ENCODE measurements at regions not wholly inside any gene's neighbourhood (a gene's known extent, or its start where the extent isn't known, plus 50 kb on each side); places are given as distances from the start of the nearest gene placed in this dataset.

DNA sequence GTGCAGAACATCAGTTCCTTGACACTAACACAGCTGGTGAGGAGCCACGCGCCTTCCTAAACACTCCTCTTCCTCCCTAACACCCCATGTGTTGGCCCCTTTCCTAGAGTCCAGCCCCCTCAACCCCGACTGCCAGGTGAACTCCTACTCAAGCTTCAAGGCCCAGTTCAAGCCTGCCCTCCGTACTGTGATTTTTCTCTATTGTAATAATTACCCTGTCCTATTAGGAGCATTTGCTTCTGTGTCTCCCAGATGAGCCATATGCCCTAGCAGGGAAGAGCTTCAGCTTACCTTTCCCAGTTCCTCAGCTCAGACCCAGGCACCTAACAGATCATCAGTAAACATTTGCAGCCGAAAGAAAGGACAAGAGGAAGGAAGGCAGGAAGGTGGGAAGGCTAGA is 130.6 kb upstream of the SALL3 start:
- DNase-seq = no peak

DNA sequence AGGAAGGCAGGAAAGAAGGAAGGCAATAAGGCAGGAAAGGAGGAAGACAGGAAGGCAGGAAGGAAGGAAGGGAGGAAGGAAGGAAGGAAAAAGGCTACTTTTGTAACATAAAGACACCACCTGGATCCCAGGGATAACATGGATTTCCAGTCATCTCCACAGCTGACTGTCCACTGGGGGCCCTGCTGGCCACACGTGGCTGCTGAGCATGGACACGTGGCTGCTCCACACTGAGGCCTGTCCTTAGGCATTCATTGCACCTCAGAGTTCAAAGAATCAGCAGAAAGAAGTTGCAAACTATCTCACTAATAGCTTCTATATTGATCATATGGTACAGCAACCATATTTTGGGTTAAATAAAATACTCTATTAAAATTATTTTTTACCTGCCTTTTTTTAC is 130.2 kb upstream of the SALL3 start:
- no peak for DNase-seq

DNA sequence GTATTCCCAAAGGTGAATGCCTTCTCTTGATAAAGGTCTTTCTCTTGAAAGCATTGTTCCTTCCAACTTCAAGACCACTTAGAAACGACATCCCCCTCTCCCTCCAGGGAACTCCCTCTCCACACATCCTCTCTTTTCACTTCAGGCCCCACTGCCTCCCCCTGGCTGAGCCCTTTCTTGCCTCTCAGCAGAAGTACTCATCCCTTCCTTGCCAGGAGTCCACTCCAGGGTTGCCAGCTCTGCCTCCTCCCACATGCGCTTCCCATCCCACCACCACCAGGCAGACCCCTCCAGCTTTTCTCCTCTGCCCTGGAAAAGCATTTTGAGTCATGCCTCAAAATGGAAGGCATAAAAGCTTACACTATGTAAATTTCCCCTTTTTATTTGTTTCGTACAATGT is 126.3 kb upstream of the SALL3 start:
- no peak for DNase-seq

DNA sequence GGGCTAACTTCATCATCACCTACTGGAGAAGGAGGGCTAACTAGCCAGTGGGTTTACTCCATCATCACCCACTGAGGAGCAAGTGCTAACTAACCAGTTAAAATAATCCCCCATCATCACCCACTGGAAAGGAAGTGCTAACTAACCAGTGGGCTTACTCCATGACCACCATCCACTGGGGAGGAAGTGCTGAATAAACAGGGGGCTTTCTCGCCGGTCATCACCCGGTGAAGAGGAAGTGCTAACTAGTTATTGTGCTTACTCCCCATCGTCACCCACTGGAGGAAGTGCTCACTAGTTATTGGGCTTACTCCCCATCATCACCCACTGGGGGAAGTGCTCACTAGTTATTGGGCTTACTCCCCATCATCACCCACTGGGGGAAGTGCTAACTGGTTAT is 124.4 kb upstream of the SALL3 start:
- DNase-seq = no peak

DNA sequence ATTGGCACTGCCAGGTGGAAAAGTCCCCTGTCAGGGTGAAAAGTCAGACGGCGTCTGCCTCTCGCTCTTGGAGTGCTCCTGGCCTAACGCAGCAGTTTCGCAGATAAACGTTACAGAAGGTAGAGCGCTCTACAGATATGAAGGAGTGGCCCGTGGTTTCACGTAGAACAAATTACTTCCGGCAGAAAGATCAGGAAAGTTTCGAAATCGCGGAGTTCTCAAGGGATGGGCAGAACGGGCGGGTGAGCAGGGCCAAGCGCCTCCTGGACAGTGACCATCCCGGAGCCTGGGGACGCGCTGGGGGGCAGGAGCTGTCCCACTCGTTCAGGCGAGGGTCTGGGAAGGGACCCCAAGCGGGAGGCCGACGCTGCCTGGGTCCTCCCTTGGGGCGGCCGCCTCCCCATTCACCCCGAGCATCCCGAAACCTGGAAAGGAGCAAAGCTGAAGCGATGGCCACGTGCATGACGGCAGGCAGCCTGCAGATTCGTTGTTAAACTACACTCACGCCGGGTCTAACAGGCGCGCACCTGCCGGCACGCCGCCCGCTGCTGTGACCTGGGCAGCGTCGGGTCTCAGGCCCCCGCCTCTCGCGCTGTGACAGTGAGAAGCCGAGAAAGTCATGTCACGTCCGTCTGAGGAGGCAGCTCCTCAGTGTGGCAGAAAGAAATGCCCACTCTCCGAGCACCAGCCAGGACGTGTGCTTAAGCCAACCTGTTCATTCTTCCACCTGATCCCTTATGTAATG is 122.9 kb upstream of the SALL3 start:
- DNase-seq = peak in 1 of 2 donors; percentile 0

DNA sequence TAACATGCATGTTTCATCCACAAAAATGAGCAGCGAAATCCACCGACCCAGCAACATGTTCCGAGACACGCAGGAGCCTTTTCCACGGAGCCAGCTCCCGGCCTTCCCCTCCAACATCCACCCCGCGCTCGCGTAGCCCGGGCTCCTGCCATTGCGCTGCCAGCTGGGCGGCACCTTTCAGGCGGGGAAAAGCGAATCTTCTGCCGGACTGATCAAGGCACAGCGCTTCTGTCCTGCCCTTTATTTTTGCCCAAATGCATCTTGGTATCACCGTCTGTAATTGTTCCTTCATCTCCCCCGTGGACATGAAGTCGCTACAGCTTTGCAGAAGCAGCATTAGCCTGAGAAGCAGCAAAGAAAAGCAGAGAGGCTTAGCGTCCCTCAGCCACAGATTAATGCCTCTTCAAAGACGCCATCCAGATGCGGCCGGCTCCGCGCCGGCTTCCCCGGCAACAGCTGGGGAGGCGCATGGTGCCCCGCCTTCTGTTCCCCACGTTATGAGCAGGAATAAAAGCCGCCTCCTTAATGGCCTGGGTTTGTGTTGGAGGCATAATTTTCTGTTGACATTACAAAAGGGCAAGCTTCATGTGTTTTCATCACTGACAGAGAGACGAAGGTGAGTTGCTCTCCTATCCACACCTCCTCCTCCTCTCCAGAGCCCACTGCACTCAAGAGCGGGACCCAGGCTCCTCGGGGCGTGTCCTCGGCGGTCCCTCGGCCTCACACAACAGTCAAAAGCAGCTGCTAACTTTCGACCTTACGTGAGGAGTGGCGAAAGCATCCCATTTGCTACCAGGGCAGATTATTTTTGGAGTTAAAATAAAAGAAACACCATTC is 122.1 kb upstream of the SALL3 start:
- DNase-seq = no peak

DNA sequence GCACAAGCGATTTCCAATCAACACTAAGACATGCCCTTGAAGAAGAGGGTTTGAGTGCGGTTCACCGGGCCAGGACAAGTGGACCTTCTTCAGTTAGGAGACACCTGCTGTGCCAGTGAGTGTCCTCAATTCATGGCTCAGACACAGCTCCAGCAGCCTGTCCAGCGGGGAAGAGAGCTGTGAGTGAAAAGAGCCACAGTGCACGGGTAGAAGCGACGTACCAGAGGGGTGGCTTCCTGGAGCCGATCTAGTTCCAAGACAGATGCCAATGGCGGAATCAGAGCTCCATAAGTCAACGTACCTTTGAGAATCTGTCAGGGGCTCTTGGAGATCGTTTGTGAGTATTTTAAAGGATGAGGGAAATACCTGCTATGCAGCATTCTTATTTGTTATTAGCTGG is 119.9 kb upstream of the SALL3 start:
- DNase-seq = no peak

DNA sequence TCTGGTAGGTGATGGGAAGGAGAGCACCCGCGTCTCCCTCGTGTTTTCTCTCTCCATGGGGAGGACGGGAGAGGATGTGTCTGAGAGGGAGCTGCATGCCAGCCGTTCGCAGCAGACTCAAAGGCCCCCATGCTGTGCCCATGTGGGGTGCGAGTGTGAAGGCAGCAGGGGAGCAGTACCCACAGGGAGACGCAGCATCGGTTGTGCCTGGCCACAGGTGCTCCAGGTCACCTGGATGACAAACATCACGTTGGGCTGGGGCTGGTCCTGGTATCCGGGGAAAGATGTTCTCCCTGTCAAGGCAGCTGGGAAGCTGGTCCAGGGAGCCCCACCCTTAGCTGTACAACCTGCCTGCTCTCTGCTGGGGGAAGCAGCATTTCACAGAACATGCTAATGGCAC is 119.5 kb upstream of the SALL3 start:
- DNase-seq = no peak

DNA sequence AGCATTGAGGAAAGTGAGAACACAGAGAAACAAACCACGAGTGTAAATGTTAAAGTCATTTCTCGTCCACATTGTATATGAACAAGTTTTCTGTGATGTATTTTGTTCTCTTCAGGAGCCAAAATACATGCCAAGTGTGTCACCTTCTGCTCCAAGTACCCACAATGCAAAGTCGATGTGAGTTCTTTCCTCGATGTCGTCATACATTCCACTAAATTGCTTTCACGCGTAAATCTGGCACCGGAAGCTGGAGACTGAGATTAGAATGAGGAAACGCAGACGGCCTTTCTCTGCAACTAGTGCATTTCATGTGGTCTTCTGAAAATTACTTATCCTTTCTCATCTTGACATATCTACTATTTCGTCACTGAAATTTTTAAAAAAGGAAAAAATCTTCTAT is 118.5 kb upstream of the SALL3 start:
- no peak for DNase-seq

DNA sequence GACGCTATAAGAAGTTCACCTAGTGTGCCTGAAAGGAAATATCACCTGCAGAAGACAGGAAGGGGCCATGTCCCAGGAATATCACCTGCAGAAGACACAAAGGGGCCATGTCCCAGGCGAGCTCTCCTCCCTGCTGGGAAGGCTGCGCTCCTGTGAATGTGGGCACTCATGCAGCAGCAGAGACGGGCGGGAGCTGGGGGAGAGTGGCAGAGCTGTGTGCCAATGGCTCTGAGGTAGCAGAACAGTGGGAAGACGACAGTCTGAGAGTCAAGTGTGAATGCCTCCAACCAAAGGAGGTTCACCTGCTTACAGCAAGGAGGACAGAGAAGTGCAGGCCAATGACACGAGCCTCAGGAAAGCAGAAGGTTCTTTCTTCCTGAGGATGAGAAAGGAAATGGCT is 117.9 kb upstream of the SALL3 start:
- no peak for DNase-seq

DNA sequence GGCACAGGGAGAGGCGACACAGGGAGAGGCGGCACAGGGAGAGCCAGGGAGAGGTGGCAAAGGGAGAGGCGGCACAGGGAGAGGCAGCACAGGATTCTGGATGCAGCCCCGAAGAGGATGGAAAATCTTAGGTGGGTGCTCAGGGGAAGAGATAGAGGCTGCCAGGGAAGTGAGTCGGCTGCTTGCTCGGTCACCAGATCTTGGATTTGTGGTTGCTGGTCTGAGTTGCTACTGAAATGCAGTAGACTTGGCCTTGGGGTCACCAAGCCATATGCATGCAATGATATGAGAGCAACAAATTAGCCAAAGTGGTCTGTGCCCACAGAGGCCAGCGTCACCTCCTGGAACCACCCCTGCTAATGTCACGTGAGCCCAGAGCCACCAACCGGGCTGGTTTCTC is 117.2 kb upstream of the SALL3 start:
- no peak for DNase-seq

DNA sequence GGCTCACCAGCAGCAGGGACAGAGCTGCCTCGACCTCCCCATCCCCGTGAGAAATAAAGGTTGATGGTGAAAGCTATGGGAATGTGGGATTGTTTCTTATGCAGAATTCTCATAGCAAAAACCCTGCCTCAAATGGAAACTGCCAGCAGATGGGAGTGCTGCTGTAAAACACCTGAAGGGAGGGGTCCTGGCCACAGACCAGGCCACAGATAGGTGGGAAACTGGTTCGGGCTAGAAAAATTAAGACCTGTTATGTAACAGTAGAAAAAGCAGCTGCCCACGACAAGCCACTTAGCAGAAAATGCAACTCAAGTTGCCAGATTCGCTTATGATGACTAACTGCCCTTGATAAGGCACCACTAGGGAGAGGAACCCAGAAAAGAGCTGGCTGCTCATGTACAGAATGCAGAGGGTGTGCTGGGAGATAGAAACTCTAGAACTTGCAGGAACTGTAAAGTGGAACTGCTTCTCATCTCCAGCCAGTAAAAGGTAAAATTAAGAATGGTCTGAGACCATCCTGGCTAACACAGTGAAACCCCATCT is 114.5 kb upstream of the SALL3 start:
- no peak for DNase-seq

DNA sequence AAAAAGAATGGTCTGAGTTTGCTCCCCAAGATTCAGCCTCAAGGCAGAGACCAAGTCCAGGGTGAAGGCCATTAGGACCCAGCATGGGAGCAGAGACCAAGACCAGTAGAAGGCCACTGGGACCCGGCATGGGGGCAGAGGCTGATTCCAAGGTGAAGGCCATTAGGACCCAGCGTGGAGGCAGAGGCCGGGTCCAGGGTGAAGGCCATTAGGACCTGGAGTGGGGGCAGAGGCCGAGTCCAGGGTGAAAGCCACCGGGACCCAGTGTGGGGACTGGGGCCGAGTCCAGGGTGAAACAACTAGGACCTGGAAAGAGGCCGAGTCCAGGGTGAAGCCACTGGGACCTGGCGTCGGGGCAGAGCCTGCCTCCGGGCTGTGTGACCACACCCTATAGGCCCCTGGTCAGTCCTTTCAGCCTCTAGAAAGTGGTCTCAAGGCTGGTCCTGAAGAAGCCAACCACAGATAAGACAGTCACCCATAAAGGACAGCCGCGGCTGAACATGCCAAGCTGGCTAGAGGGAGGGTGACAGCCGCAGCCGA is 113.8 kb upstream of the SALL3 start:
- no peak for DNase-seq

DNA sequence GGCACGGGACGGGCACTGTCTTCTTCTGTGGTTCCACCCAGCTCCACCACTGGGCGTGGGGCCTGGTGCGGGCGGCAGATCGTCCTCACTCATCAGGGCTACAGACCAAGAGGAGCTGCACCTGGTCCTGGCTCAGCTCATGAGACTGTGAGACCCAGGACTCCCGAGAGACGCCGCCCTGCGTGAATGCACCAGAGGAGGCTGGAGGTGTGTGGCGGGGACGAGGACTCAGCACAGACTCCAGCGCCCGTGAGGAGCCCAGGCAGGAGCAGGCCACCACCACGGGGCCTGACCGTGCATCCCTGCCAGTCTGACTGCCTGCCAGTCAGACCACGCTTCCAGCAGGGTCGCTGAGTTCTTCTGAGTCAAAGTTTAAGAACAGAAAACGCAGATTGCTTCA is 112.5 kb upstream of the SALL3 start:
- no peak for DNase-seq

DNA sequence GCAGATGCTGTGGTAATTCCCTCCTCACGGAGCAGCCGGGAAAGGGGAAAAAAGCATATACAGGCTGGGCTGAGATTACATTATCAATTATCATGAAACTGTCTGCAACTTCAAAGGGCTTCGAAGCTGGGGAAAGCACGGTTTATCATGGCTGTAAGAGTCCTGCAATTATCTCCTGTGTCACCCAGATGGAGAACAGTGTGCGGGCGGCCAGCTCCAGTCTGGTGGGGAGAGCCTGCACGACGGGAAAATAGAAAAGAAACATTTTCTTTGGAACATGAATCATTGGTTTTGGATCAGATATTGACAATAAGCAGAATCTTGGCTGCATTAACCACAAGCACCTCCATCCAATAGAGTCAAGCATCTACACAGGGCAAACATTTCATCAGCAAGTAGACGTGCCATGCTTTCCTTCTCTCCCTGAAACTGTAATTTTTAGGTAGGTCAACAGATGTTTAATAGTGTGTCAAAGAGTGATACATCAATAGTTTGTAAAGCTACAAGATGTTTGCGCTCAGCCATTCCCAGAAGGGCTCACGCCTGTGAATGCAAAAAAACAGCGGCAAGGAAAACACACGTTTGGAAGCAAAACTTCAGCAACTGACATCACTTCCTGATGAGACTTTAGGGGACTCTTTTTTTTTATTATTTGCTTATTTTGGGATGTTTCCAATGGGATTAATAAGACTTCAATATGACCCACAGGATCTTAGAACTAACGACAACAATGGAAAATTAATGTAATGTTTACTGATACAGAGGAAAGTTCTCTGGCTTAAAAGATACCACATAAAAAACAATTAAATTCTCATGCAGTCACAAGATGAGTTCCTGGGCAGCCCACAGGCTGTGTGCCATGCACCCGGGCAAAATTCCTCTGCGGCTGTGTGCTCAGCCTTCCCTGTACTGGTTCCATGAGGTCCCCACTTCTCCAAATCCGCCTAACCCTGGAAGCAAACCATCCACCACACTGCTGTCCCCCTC is 111.0 kb upstream of the SALL3 start:
- no peak for DNase-seq

DNA sequence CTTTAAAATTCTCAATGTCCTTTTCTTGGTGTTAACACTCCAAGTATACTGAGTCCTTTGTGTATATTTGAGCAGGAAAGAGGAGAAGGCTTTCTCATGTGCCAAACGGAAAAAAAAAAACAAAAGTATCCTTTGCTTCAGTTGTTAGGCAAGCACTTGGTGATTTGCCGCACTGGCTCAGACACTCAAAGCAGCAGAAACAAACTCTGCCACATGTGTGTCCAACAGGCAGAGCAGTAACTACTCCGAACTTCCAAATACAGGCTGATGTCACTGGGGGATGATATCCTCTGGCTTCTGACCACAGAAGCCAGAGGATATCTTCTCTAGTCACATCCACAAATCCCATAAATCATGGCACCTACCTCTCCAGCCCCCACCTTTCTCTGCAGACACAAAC is 108.0 kb upstream of the SALL3 start:
- no peak for DNase-seq

DNA sequence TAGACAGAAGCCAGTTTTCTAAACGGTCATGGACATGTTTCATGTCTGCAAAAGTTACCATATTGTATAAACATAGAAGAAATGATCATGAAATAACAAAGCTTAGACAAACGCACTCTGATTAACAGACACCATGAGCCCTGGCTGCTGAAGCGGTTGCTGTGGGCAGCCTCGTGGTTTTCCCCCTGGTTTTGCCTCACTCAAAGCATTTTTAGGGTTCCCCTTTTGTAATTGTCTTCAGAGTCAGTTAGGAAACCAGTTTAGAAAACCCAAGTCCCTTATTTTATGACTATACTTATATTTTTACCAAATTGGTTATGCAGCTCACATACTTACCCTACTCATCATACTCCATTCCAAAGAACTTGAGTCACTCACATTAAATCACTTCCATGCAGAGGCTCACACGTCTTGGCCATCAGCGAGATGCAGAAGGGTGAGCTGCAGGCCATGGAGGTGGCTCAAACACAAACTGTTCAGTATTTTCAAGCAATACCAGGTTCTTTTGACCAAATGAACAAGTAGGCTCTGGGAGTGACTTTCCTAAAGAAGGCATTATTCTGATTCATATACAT is 105.6 kb upstream of the SALL3 start:
- no peak for DNase-seq

DNA sequence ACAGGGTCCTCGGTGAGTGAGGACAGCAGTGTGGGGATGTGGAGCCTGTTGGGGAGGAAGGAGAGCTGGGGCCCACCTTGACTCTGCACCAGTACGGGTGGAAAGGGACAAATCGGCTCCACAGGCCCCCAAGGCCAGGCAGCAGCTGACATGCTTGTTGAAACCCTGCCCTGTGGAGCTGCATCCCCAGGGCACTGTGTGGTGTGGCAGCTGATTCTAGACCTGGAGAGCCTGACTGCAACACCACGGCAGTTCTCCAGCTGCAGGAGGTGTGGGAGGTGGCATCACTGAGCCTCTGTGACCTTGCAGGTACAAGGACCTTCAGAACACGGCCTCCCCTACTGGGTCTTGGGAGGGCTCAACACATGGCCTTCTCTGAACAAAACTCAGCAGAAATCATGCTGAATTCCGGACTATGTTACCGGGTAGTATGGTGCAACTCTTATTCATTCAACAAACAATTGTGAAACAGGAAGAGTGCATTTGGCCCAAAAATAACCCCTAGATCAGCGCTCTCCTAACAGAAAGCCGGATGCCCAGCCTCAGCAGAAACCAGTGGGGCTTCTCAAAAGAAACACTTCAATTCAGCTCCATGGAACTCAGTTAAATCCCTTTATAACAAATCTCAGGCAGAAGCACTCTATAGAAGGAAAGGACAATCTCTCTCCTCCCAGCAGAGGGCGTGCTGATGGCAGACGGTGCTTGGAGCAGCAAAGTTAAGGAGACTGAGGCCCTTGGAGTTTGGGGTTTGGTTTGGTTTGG is 104.4 kb upstream of the SALL3 start:
- DNase-seq = no peak

DNA sequence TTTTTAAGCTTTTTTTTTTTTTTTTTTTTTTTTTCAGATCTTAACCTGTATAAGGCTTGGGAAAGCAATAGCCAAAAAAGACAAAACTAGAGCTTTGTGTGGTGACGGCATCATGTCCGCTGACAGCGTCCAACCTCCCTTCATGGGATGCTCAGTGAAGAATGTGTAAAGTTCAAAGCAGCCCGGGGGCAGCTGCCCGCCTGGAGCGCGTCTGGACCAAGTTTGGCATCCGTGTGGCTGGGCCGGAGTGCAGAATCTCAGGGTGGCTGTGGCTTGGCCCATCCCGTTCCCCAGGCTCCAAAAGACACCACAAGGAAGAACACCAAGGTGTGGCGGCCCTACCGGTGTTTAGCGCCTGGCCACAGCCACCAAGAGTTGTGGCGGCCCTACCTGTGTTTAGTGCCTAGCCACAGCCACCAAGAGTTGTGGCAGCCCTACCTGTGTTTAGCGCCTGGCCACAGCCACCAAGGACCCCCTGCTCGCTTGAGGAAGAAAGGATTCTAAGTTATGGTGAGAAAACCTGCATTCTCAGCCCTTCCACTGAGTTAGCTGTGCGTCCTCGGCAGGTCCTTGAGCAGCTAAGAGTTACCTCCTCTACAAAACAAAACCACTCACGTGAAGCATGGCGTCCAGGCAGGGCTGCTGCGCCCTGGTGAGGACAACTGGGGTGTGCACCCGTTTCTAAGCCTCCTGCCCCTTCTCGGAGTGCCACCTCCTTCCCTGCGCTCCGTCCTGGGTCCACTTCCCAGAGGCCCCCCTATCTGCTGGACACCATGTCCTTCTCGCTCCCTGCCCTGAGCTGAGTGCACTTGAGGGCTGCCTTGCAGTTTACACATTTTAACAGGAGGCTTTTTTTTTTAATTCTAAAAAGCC is 103.6 kb upstream of the SALL3 start:
- no peak for DNase-seq

DNA sequence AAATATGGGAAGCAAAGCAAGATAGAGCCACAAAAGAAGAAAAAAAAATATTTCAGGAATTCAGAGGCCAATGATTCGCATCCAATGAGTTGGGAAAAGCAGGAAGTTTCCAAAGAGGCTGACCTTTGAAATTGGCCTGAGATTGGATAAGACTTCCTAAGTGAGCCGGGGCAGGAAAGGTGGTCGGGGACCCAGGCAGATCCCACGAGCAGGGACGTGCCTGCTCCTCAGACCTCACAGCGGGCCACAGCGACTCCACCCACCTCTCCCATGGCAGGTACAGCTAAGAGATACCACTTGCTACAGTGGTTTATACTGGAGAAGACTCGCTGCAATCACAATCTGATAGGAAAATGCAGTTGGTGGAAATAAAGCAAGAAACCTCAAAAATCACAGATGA is 102.8 kb upstream of the SALL3 start:
- no peak for DNase-seq

DNA sequence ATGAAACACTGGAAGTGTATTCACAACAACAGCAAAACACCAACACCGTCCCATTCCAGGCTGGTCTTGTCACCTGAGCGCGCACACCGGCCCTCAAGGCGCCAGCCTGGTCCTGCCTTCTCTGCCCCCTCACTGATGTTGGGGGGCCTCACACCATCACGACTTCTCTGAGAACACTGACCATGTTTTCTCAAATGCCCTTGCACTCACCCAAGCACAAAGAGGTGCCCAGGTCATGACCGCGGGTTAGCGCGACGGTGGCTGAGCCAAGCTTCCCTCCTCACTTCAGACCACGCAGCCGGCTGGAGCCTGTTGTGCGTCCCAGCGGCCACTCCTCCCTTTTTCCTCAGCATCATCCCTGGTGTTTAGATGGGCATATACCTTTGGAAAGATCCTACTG is 101.3 kb upstream of the SALL3 start:
- DNase-seq = no peak

All from bone marrow (tissue), 2 donors.